ENCODE measurements at regions not wholly inside any gene's neighbourhood (a gene's known extent, or its start where the extent isn't known, plus 50 kb on each side); places are given as distances from the start of the nearest gene placed in this dataset.
"Not testable (repeated sequence)": the region's sequence is repeated elsewhere in the genome, so short reads cannot be mapped to it uniquely, and the experiment has no call there.

DNA sequence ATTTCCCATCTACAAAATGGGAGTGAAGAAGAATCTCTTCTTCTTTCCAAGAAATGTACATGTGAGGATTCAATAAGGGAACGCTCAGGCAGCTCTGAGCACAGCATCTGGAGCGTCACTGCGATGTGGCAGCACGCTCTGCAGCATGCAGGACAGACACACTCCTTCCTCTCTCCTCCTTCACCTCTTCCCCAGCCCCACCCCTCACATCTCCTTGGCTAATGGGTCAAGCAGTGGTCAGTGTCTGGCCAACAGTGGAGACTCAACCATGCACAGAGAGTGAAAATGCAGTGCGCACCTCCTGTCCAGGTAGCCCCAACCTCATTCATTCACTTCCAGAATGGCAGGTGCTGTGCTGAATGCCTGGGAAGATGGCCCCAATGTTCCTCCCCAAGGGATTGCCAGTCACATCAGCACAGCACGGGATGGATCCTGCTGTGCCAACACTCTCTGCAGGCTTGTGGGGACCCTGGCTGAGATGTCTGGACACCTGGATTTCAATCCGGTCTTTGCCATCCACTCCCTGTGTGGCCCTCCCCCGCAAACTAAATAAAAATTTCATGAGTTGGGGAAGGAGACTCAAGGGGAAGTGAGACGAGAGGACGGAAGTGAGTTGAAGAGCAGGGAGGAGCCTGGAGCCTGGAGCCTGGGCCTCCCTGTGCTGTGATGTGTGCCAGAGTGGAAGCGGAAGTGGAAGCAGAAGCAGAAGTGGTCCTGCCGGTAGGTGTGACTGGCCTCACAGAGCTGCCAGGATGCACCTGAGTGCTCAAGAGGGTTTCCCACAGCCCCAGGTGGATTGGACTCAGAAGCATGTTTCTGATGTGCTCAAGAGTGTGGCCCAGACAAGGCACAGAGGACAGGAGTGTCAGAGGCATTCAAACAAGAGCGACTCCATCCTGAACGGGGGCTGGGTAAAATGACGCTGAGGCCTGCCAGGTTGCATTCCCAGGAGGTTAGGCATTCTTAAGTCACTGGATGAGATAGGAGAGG is 163.9 kb downstream of the SMAD6 start:
- no peak overlapping the region for H3K4me3 ChIP-seq (ENCODE audit: low read depth, low read length)
- no peak for TF ChIP-seq CTCF (IDR thresholded peaks at IDR 0.05; ENCODE audit: low read depth, low read length)

- TF ChIP-seq CTCF (IDR thresholded peaks at IDR 0.05; ENCODE audit: low read depth, low read length) = no peak
- no peak overlapping the region for H3K4me3 ChIP-seq (ENCODE audit: low read depth, low read length)
Measured at GRCh38 chr15:66866656-66867055, 164.6 kb downstream of the SMAD6 start.

DNA sequence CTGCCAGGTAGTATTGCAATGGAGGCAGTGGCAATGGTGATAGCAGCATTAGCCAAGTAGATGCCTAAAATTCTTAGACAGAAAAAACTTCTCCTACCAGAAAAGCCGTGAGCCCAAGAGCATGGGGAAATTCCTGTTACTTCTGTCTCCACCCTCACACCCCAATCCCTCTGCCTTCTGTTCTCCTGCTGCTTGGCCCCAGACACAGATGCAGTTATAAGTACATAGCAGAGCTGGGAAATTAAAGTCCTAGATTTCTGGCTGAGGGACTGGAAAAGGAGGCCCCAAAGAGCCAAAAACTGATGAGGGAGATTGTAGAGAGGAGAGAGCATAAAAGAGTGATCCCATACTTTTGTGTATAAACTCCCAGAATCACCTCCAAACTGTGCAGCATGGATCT is 166.9 kb downstream of the SMAD6 start:
- no peak for TF ChIP-seq CTCF (IDR thresholded peaks at IDR 0.05; ENCODE audit: low read depth, low read length)
- H3K4me3 ChIP-seq (ENCODE audit: low read depth, low read length) = no peak overlapping the region

GRCh38 chr15:66870880-66871388 is 168.9 kb downstream of the SMAD6 start:
- no peak for TF ChIP-seq CTCF (IDR thresholded peaks at IDR 0.05; ENCODE audit: low read depth, low read length)
- no peak overlapping the region for H3K4me3 ChIP-seq (ENCODE audit: low read depth, low read length)

- TF ChIP-seq CTCF (IDR thresholded peaks at IDR 0.05; ENCODE audit: low read depth, low read length) = no peak
- H3K4me3 ChIP-seq (ENCODE audit: low read depth, low read length) = no peak overlapping the region
Measured at GRCh38 chr15:66872405-66872804, 170.4 kb downstream of the SMAD6 start.

DNA sequence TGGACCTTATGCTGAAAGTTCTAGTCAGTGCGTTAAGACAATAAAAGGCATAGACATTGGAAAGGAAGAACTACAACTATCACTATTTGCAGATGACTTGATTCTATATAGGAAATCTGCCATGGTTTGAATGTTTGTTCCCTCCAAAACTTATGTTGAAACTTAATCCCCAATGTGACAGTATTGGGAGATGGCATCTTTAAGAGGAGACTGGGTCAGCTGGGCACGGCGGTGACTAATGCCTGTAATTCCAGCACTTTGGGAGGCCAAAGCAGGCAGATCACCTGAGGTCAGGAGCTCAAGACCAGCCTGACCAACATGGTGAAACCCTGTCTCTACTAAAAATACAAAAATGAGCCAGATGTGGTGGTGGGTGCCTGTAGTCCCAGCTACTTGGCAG is 171.3 kb downstream of the SMAD6 start:
- not testable (repeated sequence) for H3K4me3 ChIP-seq (ENCODE audit: low read depth, low read length)

GRCh38 chr15:66873856-66874255 is 171.8 kb downstream of the SMAD6 start:
- TF ChIP-seq CTCF (IDR thresholded peaks at IDR 0.05; ENCODE audit: low read depth, low read length) = no peak

More at GRCh38 chr15:66873856-66874255, 171.8 kb downstream of the SMAD6 start:
- H3K4me3 ChIP-seq (ENCODE audit: low read depth, low read length) = no peak overlapping the region

All from WI38 (cell line).